Lung (tissue), 11 donors: ENCODE measurements at regions not wholly inside any gene's neighbourhood (a gene's known extent, or its start where the extent isn't known, plus 50 kb on each side); places are given as distances from the start of the nearest gene placed in this dataset.

Source experiments
- ATAC-seq: fragments of 200-7000 bp; cut with Tn5 transposase; one replicate; pipeline ENCODE4 v1.9.1; 2020; ENCODE audit warnings: moderate number of reproducible peaks; ENCODE audit not compliant: insufficient read depth, low FRiP score
- DNase-seq, 3 donors: peaks; one replicate each; pipeline ENCODE4 v3.0.0-alpha.2; 2013 to 2017
- H3K27ac ChIP-seq, 2 donors: one replicate each; pipeline ENCODE4 v1.5.1; 2013; ENCODE audit warnings: mild to moderate bottlenecking in 2 of 2, moderate library complexity in 2 of 2, control low read depth in 1 of 2, inconsistent platforms in 1 of 2, low read depth in 1 of 2, low read length in 1 of 2
- H3K27me3 ChIP-seq, 3 donors: one replicate each; pipeline ENCODE4 v1.5.1; 2013; ENCODE audit warnings: low read length in 2 of 3; ENCODE audit not compliant: control insufficient read depth in 3 of 3, insufficient read depth in 3 of 3
- H3K36me3 ChIP-seq, 4 donors: one replicate each; pipeline ENCODE4 v1.5.1; 2013; ENCODE audit warnings: low read length in 4 of 4, mild to moderate bottlenecking in 1 of 4, moderate library complexity in 1 of 4; ENCODE audit not compliant: control insufficient read depth in 4 of 4, insufficient read depth in 4 of 4
- H3K4me1 ChIP-seq, 5 donors: one replicate each; pipeline ENCODE4 v1.5.1; 2013; ENCODE audit warnings: low read length in 5 of 5, mild to moderate bottlenecking in 2 of 5, moderate library complexity in 1 of 5; ENCODE audit not compliant: control insufficient read depth in 5 of 5, insufficient read depth in 5 of 5
- H3K4me3 ChIP-seq: one replicate; pipeline ENCODE4 v1.5.1; 2013; ENCODE audit warnings: mild to moderate bottlenecking, control low read depth, moderate library complexity
- H3K9ac ChIP-seq, 2 donors: one replicate each; pipeline ENCODE4 v1.5.1; 2013; ENCODE audit warnings: low read length in 2 of 2, control low read depth in 1 of 2; ENCODE audit not compliant: insufficient read depth in 1 of 2
- H3K9me3 ChIP-seq, 4 donors: one replicate each; pipeline ENCODE4 v1.5.1; 2013; ENCODE audit warnings: low read length in 3 of 4, mild to moderate bottlenecking in 1 of 4, moderate library complexity in 1 of 4; ENCODE audit not compliant: control insufficient read depth in 4 of 4, insufficient read depth in 3 of 4
- CTCF ChIP-seq: IDR thresholded peaks from 2 replicates; pipeline ENCODE4 v1.5.1; 2012; ENCODE audit warnings: mild to moderate bottlenecking; ENCODE audit errors: control extremely low read depth, extremely low read depth
- WGBS, 2 donors: extraction: QIAGEN DNeasy Blood & Tissue Kit; methylation state at CpG; one replicate each; pipeline ENCODE4 v1.1.7; 2013; 5-methylcytosine and 5-hydroxymethylcytosine counted together
- donor health status: control.
- donor health status: control.
- donor health status: Bipolar disorder and iron deficiency.
- donor health status: healthy.
- donor health status: DM: yes; HTN: yes; CAD: no.

GRCh38 chr5:87746891-87747377 lies 334.2 kb upstream of the CCNH start:
- Histone ChIP-seq H3K27me3 (no peaks in the 10 kb centered on the region), H3K36me3 (no peaks in the 10 kb centered on the region), H3K4me1 (no peaks in the 10 kb centered on the region), H3K27ac (no peak overlapping the region), H3K4me3 (no peak overlapping the region), H3K9ac (no peak overlapping the region), H3K9me3 (no peaks in the 10 kb centered on the region)
- no peak for DNase-seq
- no peak for ATAC-seq
- 72 to 76% methylated on average over 2 of the region's 2 CpGs for WGBS, 2 donors
- TF ChIP-seq CTCF = no peak

DNA sequence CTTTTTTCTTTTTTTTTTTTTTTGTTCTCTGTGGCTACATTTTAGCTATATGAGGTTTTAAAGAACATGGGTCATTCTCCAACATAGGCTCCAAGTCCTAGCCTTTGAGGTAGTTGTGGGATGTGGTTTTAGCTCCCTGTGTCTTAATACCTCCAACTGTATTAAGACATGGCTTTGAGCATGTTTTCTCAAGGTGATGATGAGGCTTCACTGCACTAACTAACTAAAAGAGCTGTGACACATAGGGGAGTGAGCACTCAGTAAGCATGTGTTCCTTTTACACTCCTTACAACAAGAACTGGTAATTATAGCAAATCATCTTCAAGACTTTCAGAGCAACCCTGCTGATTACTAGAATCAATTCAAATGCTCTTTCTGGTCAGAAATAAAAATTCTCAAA lies 333.6 kb upstream of the CCNH start:
- no peak for TF ChIP-seq CTCF
- H3K9ac ChIP-seq = no peak overlapping the region
- no peaks in the 10 kb centered on the region for H3K36me3 ChIP-seq

GRCh38 chr5:87741881-87742280 lies 329.2 kb upstream of the CCNH start:
- DNase-seq (peak in 2 of 3 donors; percentile 3 to 40), ATAC-seq (no peak)
- Histone ChIP-seq H3K27ac (no peak overlapping the region), H3K4me1 (no peaks in the 10 kb centered on the region), H3K9ac (no peak overlapping the region), H3K36me3 (no peaks in the 10 kb centered on the region), H3K4me3 (no peak overlapping the region), H3K9me3 (no peaks in the 10 kb centered on the region), H3K27me3 (no peaks in the 10 kb centered on the region)
- WGBS, 2 donors = 18 to 26% methylated on average over 2 of the region's 2 CpGs
- no peak for TF ChIP-seq CTCF

More for the DNA sequence above, 333.6 kb upstream of the CCNH start:
- DNase-seq (no peak), ATAC-seq (no peak)
- H3K27me3 ChIP-seq = no peaks in the 10 kb centered on the region
- no peaks in the 10 kb centered on the region for H3K9me3 ChIP-seq
- no peak overlapping the region for H3K4me3 ChIP-seq
- no peak overlapping the region for H3K27ac ChIP-seq
- H3K4me1 ChIP-seq = no peaks in the 10 kb centered on the region

- no peak for TF ChIP-seq CTCF
- no peak for ATAC-seq
- Histone ChIP-seq H3K9ac (no peak overlapping the region), H3K27ac (no peak overlapping the region), H3K36me3 (no peaks in the 10 kb centered on the region), H3K4me1 (no peaks in the 10 kb centered on the region), H3K4me3 (no peak overlapping the region), H3K27me3 (no peaks in the 10 kb centered on the region), H3K9me3 (no peaks in the 10 kb centered on the region)
- WGBS, 2 donors = 89 to 99% methylated on average over 1 of the region's 1 CpG
- DNase-seq = no peak
These were observed 323.2 kb upstream of the CCNH start for GRCh38 chr5:87735923-87736322.
